ENCODE measurements at regions not wholly inside any gene's neighbourhood (a gene's known extent, or its start where the extent isn't known, plus 50 kb on each side); places are given as distances from the start of the nearest gene placed in this dataset.

- no peak overlapping the region for H3K14ac ChIP-seq (ENCODE audit: insufficient read depth, low read length)
These were observed 149.4 kb upstream of the CDH20 start for GRCh38 chr18:61183798-61184197.

More at GRCh38 chr18:61183798-61184197, 149.4 kb upstream of the CDH20 start:
- H4K91ac ChIP-seq (ENCODE audit: insufficient read length, low read depth, low read length): no peak overlapping the region
- H3K9me3 ChIP-seq (ENCODE audit: control insufficient read depth, low read depth, low read length): no peaks in the 10 kb centered on the region
- H4K8ac ChIP-seq (replicated peaks; ENCODE audit: insufficient read length, low read depth, low read length): no peak overlapping the region
- H3K23ac ChIP-seq (ENCODE audit: insufficient read length, low read depth, low read length): no peak overlapping the region
- H2BK15ac ChIP-seq (ENCODE audit: low read depth, low read length): no peak overlapping the region
- H4K5ac ChIP-seq (ENCODE audit: insufficient read length, low read depth, low read length): no peak overlapping the region
- no peak overlapping the region for H2AFZ ChIP-seq (ENCODE audit: low read length)
- no peaks in the 10 kb centered on the region for H3K79me1 ChIP-seq (ENCODE audit: insufficient read depth, low read depth, low read length, poor library complexity, severe bottlenecking)
- Mint-ChIP-seq H3K4me3 (no peak overlapping the region), H3K9me3 (no peaks in the 10 kb centered on the region), H3K4me1 (no peaks in the 10 kb centered on the region), H3K27ac (no peak overlapping the region), H3K27me3 (ENCODE audit: low read depth) (no peaks in the 10 kb centered on the region), H3K36me3 (ENCODE audit: insufficient read depth in 1 of 3, low read depth in 3 of 3) (no peaks in the 10 kb centered on the region)
- DNase-seq: no peak
- H2BK120ac ChIP-seq (ENCODE audit: low read depth, low read length, poor library complexity, severe bottlenecking): no peak overlapping the region
- H3K56ac ChIP-seq (ENCODE audit: insufficient read length, low read depth, low read length): no peak overlapping the region
- H2AK5ac ChIP-seq (ENCODE audit: insufficient read length, low read length): no peak overlapping the region
- H2BK20ac ChIP-seq (ENCODE audit: low read depth, low read length, poor library complexity, severe bottlenecking): peak overlapping the region; percentile 45
- H3K23me2 ChIP-seq (ENCODE audit: insufficient read length, low read depth, low read length, poor library complexity, severe bottlenecking): no peaks in the 10 kb centered on the region
- no peak overlapping the region for H2BK5ac ChIP-seq (ENCODE audit: insufficient read length, low read length)
- H3K79me2 ChIP-seq (ENCODE audit: insufficient read depth, low read length): no peaks in the 10 kb centered on the region
- TF ChIP-seq CTCF (conservative IDR thresholded peaks at IDR 0.05): no peak
- H3K27me3 ChIP-seq (ENCODE audit: insufficient read depth, low read length): no peaks in the 10 kb centered on the region
- no peaks in the 10 kb centered on the region for H4K20me1 ChIP-seq (ENCODE audit: control insufficient read depth, insufficient read depth, insufficient read length)
- H3T11ph ChIP-seq (ENCODE audit: low read length): no peak overlapping the region
- no peaks in the 10 kb centered on the region for H3K4me1 ChIP-seq (ENCODE audit: insufficient read depth, low read length)
- no peak overlapping the region for H3K4me2 ChIP-seq (ENCODE audit: insufficient read depth, insufficient read length, low read length)
- no peak overlapping the region for H3K4ac ChIP-seq (ENCODE audit: low read depth, low read length)
- no peak overlapping the region for H3K27ac ChIP-seq (ENCODE audit: insufficient read length, low read depth, low read length)
- no peak overlapping the region for H2BK12ac ChIP-seq (ENCODE audit: insufficient read length, low read depth, low read length)
- no peak overlapping the region for H3K18ac ChIP-seq (ENCODE audit: insufficient read length, low read depth, low read length)
- no peak overlapping the region for H3K9ac ChIP-seq (ENCODE audit: extremely low read depth, insufficient read length, low read length)
